Posterior vena cava (tissue), 2 donors: ENCODE measurements at regions not wholly inside any gene's neighbourhood (a gene's known extent, or its start where the extent isn't known, plus 50 kb on each side); places are given as distances from the start of the nearest gene placed in this dataset.

Source experiments
- DNase-seq: peaks from one replicate; pipeline ENCODE4 v3.0.0-alpha.2; 2020; ENCODE audit warnings: low spot score
- intact Hi-C, 2 donors: fragments of 100-400 bp; cut with DNase I; formaldehyde crosslinking; loops; one replicate each; pipeline versions ENCODE4 v1.14.1 to v1.14.2; 2022 to 2023
- donor health status: DM: yes; HTN: yes; CAD: no.
- donor health status: DM: yes; HTN: yes; CAD: no.

- no peak for DNase-seq
- intact Hi-C loops: no loop called here
Measured at GRCh38 chr4:152103181-152103901, 342.5 kb upstream of the GATB start.

GRCh38 chr4:152102436-152103000 lies 341.7 kb upstream of the GATB start:
- intact Hi-C loops: no loop called here
- DNase-seq: no peak

GRCh38 chr4:152101556-152102435 lies 341.0 kb upstream of the GATB start:
- intact Hi-C loops: no loop called here
- DNase-seq: no peak

- intact Hi-C loops: no loop called here
- no peak for DNase-seq
Measured at GRCh38 chr4:152100379-152101201, 339.8 kb upstream of the GATB start.

GRCh38 chr4:152099981-152100378 lies 339.2 kb upstream of the GATB start:
- intact Hi-C loops: no loop called here

GRCh38 chr4:152099555-152099954 lies 338.7 kb upstream of the GATB start:
- no peak for DNase-seq
- intact Hi-C loops: no loop called here

More at GRCh38 chr4:152099981-152100378, 339.2 kb upstream of the GATB start:
- no peak for DNase-seq

GRCh38 chr4:152099061-152099425 lies 338.2 kb upstream of the GATB start:
- no peak for DNase-seq
- intact Hi-C loops: no loop called here

- DNase-seq: no peak
- intact Hi-C loops: no loop called here
Measured at GRCh38 chr4:152098365-152099060, 337.7 kb upstream of the GATB start.

GRCh38 chr4:152097371-152097770 lies 336.6 kb upstream of the GATB start:
- intact Hi-C loops: no loop called here
- no peak for DNase-seq

- no peak for DNase-seq
- intact Hi-C loops: no loop called here
Measured at GRCh38 chr4:152095701-152096070, 334.9 kb upstream of the GATB start.

- intact Hi-C loops: no loop called here
- DNase-seq: no peak
Measured at GRCh38 chr4:152094970-152095700, 334.3 kb upstream of the GATB start.

GRCh38 chr4:152091405-152091804 lies 330.6 kb upstream of the GATB start:
- no peak for DNase-seq
- intact Hi-C loops: no loop called here

- no peak for DNase-seq
Measured at GRCh38 chr4:152090543-152090942, 329.7 kb upstream of the GATB start.

GRCh38 chr4:152089584-152089983 lies 328.8 kb upstream of the GATB start:
- intact Hi-C loops: no loop called here
- DNase-seq: no peak

More at GRCh38 chr4:152090543-152090942, 329.7 kb upstream of the GATB start:
- intact Hi-C loops: no loop called here

GRCh38 chr4:152087335-152087734 lies 326.5 kb upstream of the GATB start:
- DNase-seq: no peak
- intact Hi-C loops: no loop called here

- intact Hi-C loops: no loop called here
- DNase-seq: no peak
Measured at GRCh38 chr4:152085657-152086056, 324.9 kb upstream of the GATB start.

GRCh38 chr4:152083338-152083737 lies 322.5 kb upstream of the GATB start:
- intact Hi-C loops: no loop called here
- no peak for DNase-seq

GRCh38 chr4:152081024-152081423 lies 320.2 kb upstream of the GATB start:
- no peak for DNase-seq
- intact Hi-C loops: no loop called here
